HL-60 (cell line): ENCODE measurements at regions not wholly inside any gene's neighbourhood (a gene's known extent, or its start where the extent isn't known, plus 50 kb on each side); places are given as distances from the start of the nearest gene placed in this dataset.

Source experiments
- DNase-seq, 2 experiments: peaks; one replicate each; pipeline ENCODE4 v3.0.0-alpha.2; 2010 to 2020; ENCODE audit warnings: low read depth in 1 of 2, low spot score in 1 of 2
- H3K27ac ChIP-seq: fragments of 250-450 bp; sonication (Bioruptor Pico); replicated peaks from 2 replicates; pipeline ENCODE4 v1.5.1; 2020; ENCODE audit warnings: mild to moderate bottlenecking, moderate library complexity
- H3K27me3 ChIP-seq: fragments of 250-450 bp; sonication (Bioruptor Pico); 2 replicates; pipeline ENCODE4 v1.5.1; 2021; ENCODE audit warnings: mild to moderate bottlenecking, moderate library complexity; ENCODE audit not compliant: insufficient read depth, poor library complexity, severe bottlenecking
- H3K4me3 ChIP-seq: replicated peaks from 2 replicates; pipeline ENCODE4 v1.5.1; 2011; ENCODE audit warnings: mild to moderate bottlenecking, control low read depth, low read length; ENCODE audit not compliant: insufficient read depth
- CTCF ChIP-seq: IDR thresholded peaks from one replicate; pipeline ENCODE4 v1.5.1; 2011; ENCODE audit warnings: low read length, control low read depth, inconsistent platforms; ENCODE audit not compliant: insufficient read depth
- GABPA ChIP-seq: IDR thresholded peaks from 2 replicates; pipeline ENCODE4 v1.6.1; 2012; ENCODE audit warnings: low read depth
- POLR2AphosphoS5 ChIP-seq: IDR thresholded peaks from 2 replicates; pipeline ENCODE4 v1.6.1; 2012; ENCODE audit warnings: low read depth
- REST ChIP-seq: IDR thresholded peaks from 2 replicates; pipeline ENCODE4 v1.6.1; 2012; ENCODE audit warnings: low read depth; ENCODE audit not compliant: insufficient replicate concordance
- SPI1 ChIP-seq: IDR thresholded peaks from 2 replicates; pipeline ENCODE4 v1.6.1; 2012; ENCODE audit warnings: low read depth, mild to moderate bottlenecking, borderline replicate concordance

GRCh38 chrX:39311646-39312045 is 510.4 kb downstream of the MID1IP1 start:
- TF ChIP-seq REST (no peak), GABPA (no peak), POLR2AphosphoS5 (no peak), SPI1 (no peak), CTCF (no peak)
- no peak for DNase-seq
- no peak overlapping the region for H3K27ac ChIP-seq

GRCh38 chrX:39313146-39313545 is 511.9 kb downstream of the MID1IP1 start:
- DNase-seq = no peak
- Histone ChIP-seq H3K27me3 (no peaks in the 10 kb centered on the region), H3K27ac (no peak overlapping the region), H3K4me3 (no peak overlapping the region)
- TF ChIP-seq SPI1 (no peak), POLR2AphosphoS5 (no peak), REST (no peak), GABPA (no peak), CTCF (no peak)

More at GRCh38 chrX:39311646-39312045, 510.4 kb downstream of the MID1IP1 start:
- Histone ChIP-seq H3K27me3 (no peaks in the 10 kb centered on the region), H3K4me3 (no peak overlapping the region)

GRCh38 chrX:39318506-39319343 is 517.5 kb downstream of the MID1IP1 start:
- H3K27ac ChIP-seq = no peak overlapping the region
- TF ChIP-seq GABPA = no peak
- TF ChIP-seq REST = no peak
- no peak for TF ChIP-seq CTCF
- TF ChIP-seq POLR2AphosphoS5 = no peak
- TF ChIP-seq SPI1 = no peak
- no peaks in the 10 kb centered on the region for H3K27me3 ChIP-seq
- no peak for DNase-seq
- H3K4me3 ChIP-seq = no peak overlapping the region
